ENCODE measurements at regions not wholly inside any gene's neighbourhood (a gene's known extent, or its start where the extent isn't known, plus 50 kb on each side); places are given as distances from the start of the nearest gene placed in this dataset.

- no peak overlapping the region for H3K4me3 ChIP-seq (ENCODE audit: insufficient read depth, low read length)
- no peaks in the 10 kb centered on the region for H3K9me3 ChIP-seq (ENCODE audit: low read depth, low read length)
- no peak overlapping the region for H3K4me2 ChIP-seq (ENCODE audit: insufficient read depth, low read length)
- H3K79me2 ChIP-seq (ENCODE audit: insufficient read depth, low read length): no peaks in the 10 kb centered on the region
- H3K36me3 ChIP-seq (ENCODE audit: insufficient read depth, low read length): no peaks in the 10 kb centered on the region
- H3K27ac ChIP-seq (ENCODE audit: low read depth, low read length): no peak overlapping the region
- no peak overlapping the region for H2AFZ ChIP-seq (ENCODE audit: low read length)
- DNase-seq (ENCODE audit: insufficient read length, low spot score, missing footprints): no peak
- H3K4me1 ChIP-seq (ENCODE audit: insufficient read depth, low read length): no peaks in the 10 kb centered on the region
- H4K20me1 ChIP-seq (ENCODE audit: insufficient read depth, low read length): no peaks in the 10 kb centered on the region
- H3K27me3 ChIP-seq (ENCODE audit: insufficient read depth, low read length): no peaks in the 10 kb centered on the region
- no peak for TF ChIP-seq CTCF (IDR thresholded peaks at IDR 0.05; ENCODE audit: extremely low read depth, low read depth, low read length)
These were observed 255.5 kb upstream of the SMIM30 start for GRCh38 chr7:113373863-113374262.

- no peak for DNase-seq (ENCODE audit: insufficient read length, low spot score, missing footprints)
- no peaks in the 10 kb centered on the region for H4K20me1 ChIP-seq (ENCODE audit: insufficient read depth, low read length)
These were observed 253.2 kb upstream of the SMIM30 start for GRCh38 chr7:113371416-113372043.

GRCh38 chr7:113370910-113371309 is 252.6 kb upstream of the SMIM30 start:
- Histone ChIP-seq H3K27ac (ENCODE audit: low read depth, low read length) (no peak overlapping the region), H2AFZ (ENCODE audit: low read length) (no peak overlapping the region), H3K4me2 (ENCODE audit: insufficient read depth, low read length) (no peak overlapping the region), H3K79me2 (ENCODE audit: insufficient read depth, low read length) (no peaks in the 10 kb centered on the region), H3K27me3 (ENCODE audit: insufficient read depth, low read length) (no peaks in the 10 kb centered on the region), H4K20me1 (ENCODE audit: insufficient read depth, low read length) (no peaks in the 10 kb centered on the region), H3K4me3 (ENCODE audit: insufficient read depth, low read length) (no peak overlapping the region), H3K36me3 (ENCODE audit: insufficient read depth, low read length) (no peaks in the 10 kb centered on the region), H3K4me1 (ENCODE audit: insufficient read depth, low read length) (no peaks in the 10 kb centered on the region), H3K9me3 (ENCODE audit: low read depth, low read length) (no peaks in the 10 kb centered on the region)
- TF ChIP-seq CTCF (IDR thresholded peaks at IDR 0.05; ENCODE audit: extremely low read depth, low read depth, low read length): no peak
- no peak for DNase-seq (ENCODE audit: insufficient read length, low spot score, missing footprints)

More at GRCh38 chr7:113371416-113372043, 253.2 kb upstream of the SMIM30 start:
- H3K27ac ChIP-seq (ENCODE audit: low read depth, low read length): no peak overlapping the region
- H3K4me3 ChIP-seq (ENCODE audit: insufficient read depth, low read length): no peak overlapping the region
- H3K4me2 ChIP-seq (ENCODE audit: insufficient read depth, low read length): no peak overlapping the region
- no peaks in the 10 kb centered on the region for H3K79me2 ChIP-seq (ENCODE audit: insufficient read depth, low read length)
- no peak for TF ChIP-seq CTCF (IDR thresholded peaks at IDR 0.05; ENCODE audit: extremely low read depth, low read depth, low read length)
- H3K9me3 ChIP-seq (ENCODE audit: low read depth, low read length): no peaks in the 10 kb centered on the region
- H3K4me1 ChIP-seq (ENCODE audit: insufficient read depth, low read length): no peaks in the 10 kb centered on the region
- H3K36me3 ChIP-seq (ENCODE audit: insufficient read depth, low read length): no peaks in the 10 kb centered on the region
- H3K27me3 ChIP-seq (ENCODE audit: insufficient read depth, low read length): no peaks in the 10 kb centered on the region
- no peak overlapping the region for H2AFZ ChIP-seq (ENCODE audit: low read length)

DNA sequence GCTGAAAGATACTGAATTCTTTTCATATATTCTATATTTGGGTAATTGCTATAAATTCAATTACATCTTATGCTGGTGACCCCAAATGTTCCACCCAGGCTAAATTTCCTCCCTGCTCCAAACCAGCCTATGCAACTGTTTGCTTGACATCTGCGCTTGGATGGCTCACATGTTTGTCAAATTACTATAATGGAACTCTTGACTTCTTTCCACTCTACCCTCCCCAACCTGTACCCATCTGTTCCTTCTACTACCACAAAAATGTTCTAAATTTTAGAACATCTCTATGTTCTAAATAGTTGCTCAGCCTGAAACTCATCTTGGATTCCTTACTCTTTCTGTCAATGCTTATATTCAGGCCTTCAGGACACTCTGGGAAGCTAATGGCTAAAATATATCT is 249.9 kb upstream of the SMIM30 start:
- Histone ChIP-seq H3K9me3 (ENCODE audit: low read depth, low read length) (no peaks in the 10 kb centered on the region), H3K4me2 (ENCODE audit: insufficient read depth, low read length) (no peak overlapping the region), H4K20me1 (ENCODE audit: insufficient read depth, low read length) (no peaks in the 10 kb centered on the region), H2AFZ (ENCODE audit: low read length) (no peak overlapping the region), H3K4me1 (ENCODE audit: insufficient read depth, low read length) (no peaks in the 10 kb centered on the region), H3K36me3 (ENCODE audit: insufficient read depth, low read length) (no peaks in the 10 kb centered on the region), H3K79me2 (ENCODE audit: insufficient read depth, low read length) (no peaks in the 10 kb centered on the region), H3K4me3 (ENCODE audit: insufficient read depth, low read length) (no peak overlapping the region), H3K27ac (ENCODE audit: low read depth, low read length) (no peak overlapping the region), H3K27me3 (ENCODE audit: insufficient read depth, low read length) (no peaks in the 10 kb centered on the region)
- no peak for TF ChIP-seq CTCF (IDR thresholded peaks at IDR 0.05; ENCODE audit: extremely low read depth, low read depth, low read length)
- no peak for DNase-seq (ENCODE audit: insufficient read length, low spot score, missing footprints)
